ENCODE measurements at regions not wholly inside any gene's neighbourhood (a gene's known extent, or its start where the extent isn't known, plus 50 kb on each side); places are given as distances from the start of the nearest gene placed in this dataset.
"Not testable (repeated sequence)": the region's sequence is repeated elsewhere in the genome, so short reads cannot be mapped to it uniquely, and the experiment has no call there.

DNA sequence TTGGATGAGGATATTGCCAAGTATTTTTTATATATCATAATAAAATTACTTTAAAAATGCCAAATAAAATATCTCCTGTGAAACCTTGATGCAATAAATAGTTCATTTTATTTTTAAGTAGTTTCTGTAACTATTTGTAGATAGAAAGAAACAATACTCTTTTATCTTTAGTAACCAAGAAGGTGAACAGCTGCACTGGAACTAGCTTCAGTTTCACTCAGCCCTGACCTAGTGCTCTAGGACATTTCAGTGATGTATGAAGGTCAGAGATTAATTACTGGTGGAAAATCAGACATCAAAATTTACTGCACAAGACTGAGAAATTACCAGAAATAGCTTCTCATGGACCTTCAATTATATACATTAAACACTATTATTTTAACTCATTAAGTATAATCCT, 1305.0 kb downstream of the CNTNAP5 start:
- H3K27ac Mint-ChIP-seq = no peak overlapping the region
- no peaks in the 10 kb centered on the region for H3K4me1 Mint-ChIP-seq
- H3K36me3 Mint-ChIP-seq (ENCODE audit: low read depth) = no peaks in the 10 kb centered on the region
- H3K9me3 Mint-ChIP-seq = no peaks in the 10 kb centered on the region
- no peak overlapping the region for H3K4me3 Mint-ChIP-seq
- no peaks in the 10 kb centered on the region for H3K27me3 Mint-ChIP-seq (ENCODE audit: low read depth)
- TF ChIP-seq, protein P1, sequence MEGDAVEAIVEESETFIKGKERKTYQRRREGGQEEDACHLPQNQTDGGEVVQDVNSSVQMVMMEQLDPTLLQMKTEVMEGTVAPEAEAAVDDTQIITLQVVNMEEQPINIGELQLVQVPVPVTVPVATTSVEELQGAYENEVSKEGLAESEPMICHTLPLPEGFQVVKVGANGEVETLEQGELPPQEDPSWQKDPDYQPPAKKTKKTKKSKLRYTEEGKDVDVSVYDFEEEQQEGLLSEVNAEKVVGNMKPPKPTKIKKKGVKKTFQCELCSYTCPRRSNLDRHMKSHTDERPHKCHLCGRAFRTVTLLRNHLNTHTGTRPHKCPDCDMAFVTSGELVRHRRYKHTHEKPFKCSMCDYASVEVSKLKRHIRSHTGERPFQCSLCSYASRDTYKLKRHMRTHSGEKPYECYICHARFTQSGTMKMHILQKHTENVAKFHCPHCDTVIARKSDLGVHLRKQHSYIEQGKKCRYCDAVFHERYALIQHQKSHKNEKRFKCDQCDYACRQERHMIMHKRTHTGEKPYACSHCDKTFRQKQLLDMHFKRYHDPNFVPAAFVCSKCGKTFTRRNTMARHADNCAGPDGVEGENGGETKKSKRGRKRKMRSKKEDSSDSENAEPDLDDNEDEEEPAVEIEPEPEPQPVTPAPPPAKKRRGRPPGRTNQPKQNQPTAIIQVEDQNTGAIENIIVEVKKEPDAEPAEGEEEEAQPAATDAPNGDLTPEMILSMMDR (IDR thresholded peaks at IDR 0.05; ENCODE audit: unreplicated experiment in 3 of 3) = no peak

DNA sequence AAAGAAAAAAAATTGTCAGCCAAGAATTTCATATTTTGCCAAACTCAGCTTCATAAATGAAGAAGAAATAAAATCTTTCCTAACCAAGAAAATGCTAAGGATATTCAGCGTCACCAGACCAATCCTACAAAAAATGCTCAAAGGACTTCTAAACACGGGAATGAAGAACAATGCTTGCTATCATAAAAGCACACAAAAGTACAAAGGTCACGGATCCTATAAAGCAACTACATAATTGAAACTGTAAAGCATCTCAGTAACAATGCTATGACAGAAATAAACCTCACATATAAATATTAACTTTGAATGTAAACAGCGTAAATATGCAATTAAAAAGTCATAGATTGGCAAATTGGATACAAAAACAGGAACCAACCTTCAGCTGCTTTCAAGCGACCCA, 1314.6 kb upstream of the GYPC start:
- no peaks in the 10 kb centered on the region for H3K9me3 Mint-ChIP-seq
- H3K27ac Mint-ChIP-seq = no peak overlapping the region
- H3K27me3 Mint-ChIP-seq (ENCODE audit: low read depth) = no peaks in the 10 kb centered on the region
- no peak overlapping the region for H3K4me3 Mint-ChIP-seq
- no peaks in the 10 kb centered on the region for H3K4me1 Mint-ChIP-seq
- no peaks in the 10 kb centered on the region for H3K36me3 Mint-ChIP-seq (ENCODE audit: low read depth)
- TF ChIP-seq, protein P1 (IDR thresholded peaks at IDR 0.05; ENCODE audit: unreplicated experiment in 3 of 3) = no peak

DNA sequence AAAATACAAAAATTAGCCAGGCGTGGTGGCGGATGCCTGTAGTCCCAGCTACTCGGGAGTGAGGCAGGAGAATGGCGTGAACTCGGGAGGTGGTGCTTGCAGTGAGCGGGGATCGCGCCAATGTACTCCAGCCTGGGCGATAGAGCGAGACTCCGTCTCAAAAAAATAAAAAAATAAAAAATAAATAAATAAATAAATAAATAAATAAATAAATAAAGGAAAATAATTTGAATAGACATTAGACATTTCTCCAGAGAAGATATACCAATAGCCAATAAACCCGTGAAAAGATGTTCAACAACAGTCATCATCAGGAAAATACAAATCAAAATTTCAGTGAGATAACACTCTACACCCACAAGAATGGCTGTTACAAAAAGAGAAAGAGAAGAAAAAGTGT, 1302.4 kb upstream of the GYPC start:
- not testable (repeated sequence) for H3K36me3 Mint-ChIP-seq (ENCODE audit: low read depth); H3K4me1 Mint-ChIP-seq; H3K27ac Mint-ChIP-seq; H3K4me3 Mint-ChIP-seq; H3K27me3 Mint-ChIP-seq (ENCODE audit: low read depth); H3K9me3 Mint-ChIP-seq

DNA sequence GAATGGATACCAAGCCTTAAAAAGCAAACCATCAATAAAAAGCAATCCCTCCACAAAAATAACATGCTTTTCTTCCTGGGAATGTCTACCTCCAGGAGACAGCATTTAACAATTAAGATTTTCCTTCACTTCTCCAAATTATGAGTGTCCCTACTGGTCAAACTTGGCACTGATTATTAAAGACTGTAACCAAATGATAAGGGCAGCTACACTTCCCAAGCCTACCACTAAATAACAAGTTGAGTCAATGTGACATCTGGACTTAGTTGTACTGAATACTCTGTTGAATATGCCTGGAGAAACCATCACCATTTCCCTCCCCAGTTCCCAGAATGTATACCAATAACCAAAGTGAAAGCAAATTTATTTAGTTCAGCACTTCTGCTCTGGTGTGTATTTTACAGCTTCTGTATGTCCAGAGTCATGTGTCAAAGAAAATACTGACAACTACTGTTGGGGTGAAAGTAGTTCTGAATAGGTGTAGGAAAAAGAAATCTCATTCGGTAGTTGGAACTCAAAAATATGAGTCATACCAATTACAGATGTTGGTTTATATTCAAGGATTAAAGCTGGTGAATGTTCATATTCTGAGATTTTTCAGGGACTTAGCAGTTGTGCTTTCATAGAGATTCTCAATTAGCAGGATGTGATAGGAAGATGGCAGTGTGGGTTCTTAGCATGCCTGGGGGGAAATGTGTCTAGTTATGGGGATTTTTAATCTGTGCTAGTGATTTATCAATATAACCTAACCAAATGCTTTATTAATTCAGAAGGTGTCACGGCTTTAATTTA, 1291.6 kb upstream of the GYPC start:
- no peaks in the 10 kb centered on the region for H3K27me3 Mint-ChIP-seq (ENCODE audit: low read depth)

DNA sequence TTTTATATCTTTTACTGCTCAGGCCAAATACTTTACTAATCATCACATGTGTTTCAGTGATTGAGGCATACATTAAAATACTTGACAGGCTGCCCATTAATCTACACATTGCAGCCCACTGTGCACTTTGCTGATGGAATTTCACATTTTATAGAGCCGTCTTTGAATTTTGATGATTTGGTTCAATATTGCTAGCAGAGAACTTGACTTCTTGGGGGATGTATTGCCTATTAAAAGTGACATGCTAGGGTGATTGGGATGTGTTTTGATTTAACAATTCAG, 1291.0 kb upstream of the GYPC start:
- H3K9me3 Mint-ChIP-seq = no peaks in the 10 kb centered on the region
- no peaks in the 10 kb centered on the region for H3K4me1 Mint-ChIP-seq
- H3K36me3 Mint-ChIP-seq (ENCODE audit: low read depth) = no peaks in the 10 kb centered on the region
- no peaks in the 10 kb centered on the region for H3K27me3 Mint-ChIP-seq (ENCODE audit: low read depth)
- TF ChIP-seq, protein P1 (IDR thresholded peaks at IDR 0.05; ENCODE audit: unreplicated experiment in 3 of 3) = no peak
- no peak overlapping the region for H3K27ac Mint-ChIP-seq
- H3K4me3 Mint-ChIP-seq = no peak overlapping the region

More for the DNA sequence above, 1291.6 kb upstream of the GYPC start:
- Mint-ChIP-seq H3K36me3 (ENCODE audit: low read depth) (no peaks in the 10 kb centered on the region), H3K4me3 (no peak overlapping the region), H3K4me1 (no peaks in the 10 kb centered on the region), H3K9me3 (no peaks in the 10 kb centered on the region), H3K27ac (no peak overlapping the region)
- TF ChIP-seq, protein P1 (IDR thresholded peaks at IDR 0.05; ENCODE audit: unreplicated experiment in 3 of 3) = no peak

DNA sequence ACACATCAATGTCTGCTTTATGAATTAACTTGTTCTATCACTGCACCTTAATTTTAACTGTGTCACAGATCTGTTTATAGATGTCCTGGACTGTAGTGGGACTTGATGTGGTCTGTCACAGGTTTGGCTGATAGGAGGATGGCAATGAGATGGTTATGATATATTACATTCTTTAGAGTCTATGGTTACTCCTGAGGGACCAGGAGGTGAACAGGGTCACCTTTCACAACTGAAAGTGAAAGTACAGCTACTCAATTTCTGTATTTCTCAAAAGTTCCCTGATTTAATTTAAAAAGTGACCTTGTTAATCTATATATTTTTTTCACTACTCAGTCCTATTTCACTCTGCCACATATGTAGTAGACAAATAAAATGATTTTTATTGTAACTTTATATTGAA, 1284.1 kb upstream of the GYPC start:
- Mint-ChIP-seq H3K9me3 (no peaks in the 10 kb centered on the region), H3K36me3 (ENCODE audit: low read depth) (no peaks in the 10 kb centered on the region), H3K27ac (no peak overlapping the region), H3K27me3 (ENCODE audit: low read depth) (peaks cover 3% of the 10 kb centered on the region), H3K4me3 (no peak overlapping the region), H3K4me1 (no peaks in the 10 kb centered on the region)
- TF ChIP-seq, protein P1 (IDR thresholded peaks at IDR 0.05; ENCODE audit: unreplicated experiment in 3 of 3) = no peak
